ENCODE measurements at regions not wholly inside any gene's neighbourhood (a gene's known extent, or its start where the extent isn't known, plus 50 kb on each side); places are given as distances from the start of the nearest gene placed in this dataset.

GRCh38 chr4:151835467-151835866 lies 74.7 kb upstream of the GATB start:
- no peak for TF ChIP-seq CTCF (IDR thresholded peaks at IDR 0.05)
- TF ChIP-seq EZH2phosphoT487 (IDR thresholded peaks at IDR 0.05), result no peak
